ENCODE measurements at regions not wholly inside any gene's neighbourhood (a gene's known extent, or its start where the extent isn't known, plus 50 kb on each side); places are given as distances from the start of the nearest gene placed in this dataset.

DNA sequence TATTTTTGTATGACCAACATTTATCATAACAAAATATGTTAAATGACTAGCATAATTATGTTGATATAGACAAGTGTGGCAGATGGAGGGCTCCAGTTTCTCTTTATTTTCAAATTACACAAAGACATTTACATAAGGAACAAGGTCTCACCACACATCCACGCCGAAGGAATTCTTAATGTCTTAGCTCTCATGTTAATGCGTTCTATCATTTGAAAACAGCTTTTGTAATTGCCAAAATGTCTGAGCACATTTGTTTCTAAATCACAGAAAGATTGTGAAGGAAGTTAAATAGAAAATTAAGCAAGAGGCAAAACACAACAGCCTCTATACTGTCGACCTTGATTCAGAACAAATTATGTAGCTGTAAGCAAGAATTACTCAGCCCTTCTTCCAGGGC lies 223.0 kb upstream of the NR5A2 start:
- BruUV-seq (replicated peaks), result no TSS peak
- 0% methylated on average over 4 of the region's 4 CpGs for WGBS (ENCODE audit: low lambda C conversion rate)
- Histone ChIP-seq H3K4me3 (replicated peaks in 1 of 3; ENCODE audit: insufficient read depth in 1 of 3, low read depth in 2 of 3, low read length in 3 of 3) (no peak overlapping the region), H3K9me3 (ENCODE audit: low read length) (no peaks in the 10 kb centered on the region), H3K4me2 (ENCODE audit: low read depth, low read length) (no peak overlapping the region), H2AFZ (ENCODE audit: low read length) (no peak overlapping the region), H3K36me3 (replicated peaks in 1 of 2; ENCODE audit: control insufficient read depth in 1 of 2, insufficient read depth in 2 of 2, low read length in 2 of 2) (no peaks in the 10 kb centered on the region), H3K4me1 (ENCODE audit: insufficient read depth, low read length) (no peaks in the 10 kb centered on the region), H3K27ac (ENCODE audit: extremely low read length, insufficient read depth, low read length) (no peak overlapping the region), H3K9ac (ENCODE audit: insufficient read depth, low read depth, low read length) (no peak overlapping the region), H3K79me2 (ENCODE audit: insufficient read depth, low read length) (no peaks in the 10 kb centered on the region), H3K27me3 (ENCODE audit: control insufficient read depth in 1 of 2, insufficient read depth in 2 of 2, low read length in 2 of 2) (no peaks in the 10 kb centered on the region; a peak in 1 of 5 replicates), H4K20me1 (ENCODE audit: insufficient read depth, low read length) (no peaks in the 10 kb centered on the region)
- ATAC-seq (no peak), FAIRE-seq (no peak), DNase-seq (ENCODE audit: low spot score) (no peak)
- CTCF ChIA-PET (ENCODE audit: low intra/inter-chr PET ratio, low total read pairs), result no interaction called here
- in situ Hi-C loops (cut with HindIII; ENCODE audit: extremely low pct_ligation_motif_present, low pct_unique_long_range_greater_than_20kb), result no loop called here
- intact Hi-C loops (cut with micrococcal nuclease; ENCODE audit: unreplicated experiment), result no loop called here
- TF ChIP-seq RBAK (CRISPR knock-in tag; IDR thresholded peaks at IDR 0.05) (no peak), RARG (CRISPR knock-in tag; IDR thresholded peaks at IDR 0.05; ENCODE audit: low read depth) (no peak), KAT2B (IDR thresholded peaks at IDR 0.05; ENCODE audit: borderline replicate concordance, low read depth, low read length) (no peak), ZNF446 (CRISPR knock-in tag; IDR thresholded peaks at IDR 0.05) (no peak), HIVEP1 (CRISPR knock-in tag; IDR thresholded peaks at IDR 0.05) (no peak)
- POLR2A ChIA-PET, result no interaction called here

DNA sequence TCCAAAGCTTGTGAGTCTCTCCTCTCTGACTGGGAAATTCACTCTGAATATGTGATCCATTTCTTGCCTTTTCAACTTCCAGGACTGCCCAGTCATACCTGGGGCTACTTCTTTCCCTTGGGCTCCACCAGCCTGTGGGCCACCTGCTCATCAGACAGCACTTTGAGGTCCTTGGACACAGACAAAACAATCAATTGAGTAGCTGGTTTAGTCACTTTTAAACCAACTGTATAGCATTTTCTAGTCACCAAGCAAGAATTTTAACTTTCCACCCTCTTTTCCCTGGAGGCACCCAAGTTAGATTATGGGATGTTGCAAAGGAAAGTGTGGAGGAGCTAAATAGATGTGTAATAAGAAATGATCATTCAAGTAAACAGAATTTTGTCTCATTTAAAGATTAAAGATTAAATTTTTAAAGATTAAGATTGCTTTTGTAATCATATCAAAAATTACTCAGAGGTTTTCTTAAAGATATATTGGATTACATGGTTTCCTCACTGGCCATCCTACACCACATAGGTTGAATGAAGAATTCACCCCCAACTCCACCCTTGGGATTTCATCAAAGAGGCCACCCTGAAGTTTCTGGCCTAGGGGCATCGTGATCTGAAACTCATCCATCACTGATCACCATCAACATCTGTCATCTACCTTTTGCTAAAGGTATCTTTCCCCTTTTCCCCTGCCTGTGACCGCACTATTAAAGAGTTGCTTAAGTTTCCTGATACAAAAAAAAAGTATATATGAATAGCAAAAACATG lies 219.2 kb upstream of the NR5A2 start:
- no TSS peak for BruUV-seq (replicated peaks)
- H3K79me2 ChIP-seq (ENCODE audit: insufficient read depth, low read length), result no peaks in the 10 kb centered on the region
- H3K36me3 ChIP-seq (replicated peaks in 1 of 2; ENCODE audit: control insufficient read depth in 1 of 2, insufficient read depth in 2 of 2, low read length in 2 of 2), result no peaks in the 10 kb centered on the region
- H3K27me3 ChIP-seq (ENCODE audit: control insufficient read depth in 1 of 2, insufficient read depth in 2 of 2, low read length in 2 of 2), result no peaks in the 10 kb centered on the region; a peak in 1 of 5 replicates
- CTCF ChIA-PET (ENCODE audit: low intra/inter-chr PET ratio, low total read pairs), result no interaction called here
- POLR2A ChIA-PET, result no interaction called here
- no peak overlapping the region for H3K4me2 ChIP-seq (ENCODE audit: low read depth, low read length)
- in situ Hi-C loops (cut with HindIII; ENCODE audit: extremely low pct_ligation_motif_present, low pct_unique_long_range_greater_than_20kb), result no loop called here
- no peaks in the 10 kb centered on the region for H3K4me1 ChIP-seq (ENCODE audit: insufficient read depth, low read length)
- H3K27ac ChIP-seq (ENCODE audit: extremely low read length, insufficient read depth, low read length), result no peak overlapping the region
- FAIRE-seq, result no peak
- H3K9ac ChIP-seq (ENCODE audit: insufficient read depth, low read depth, low read length), result no peak overlapping the region
- intact Hi-C loops (cut with micrococcal nuclease; ENCODE audit: unreplicated experiment), result no loop called here
- TF ChIP-seq, protein P1, sequence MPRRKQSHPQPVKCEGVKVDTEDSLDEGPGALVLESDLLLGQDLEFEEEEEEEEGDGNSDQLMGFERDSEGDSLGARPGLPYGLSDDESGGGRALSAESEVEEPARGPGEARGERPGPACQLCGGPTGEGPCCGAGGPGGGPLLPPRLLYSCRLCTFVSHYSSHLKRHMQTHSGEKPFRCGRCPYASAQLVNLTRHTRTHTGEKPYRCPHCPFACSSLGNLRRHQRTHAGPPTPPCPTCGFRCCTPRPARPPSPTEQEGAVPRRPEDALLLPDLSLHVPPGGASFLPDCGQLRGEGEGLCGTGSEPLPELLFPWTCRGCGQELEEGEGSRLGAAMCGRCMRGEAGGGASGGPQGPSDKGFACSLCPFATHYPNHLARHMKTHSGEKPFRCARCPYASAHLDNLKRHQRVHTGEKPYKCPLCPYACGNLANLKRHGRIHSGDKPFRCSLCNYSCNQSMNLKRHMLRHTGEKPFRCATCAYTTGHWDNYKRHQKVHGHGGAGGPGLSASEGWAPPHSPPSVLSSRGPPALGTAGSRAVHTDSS (CRISPR knock-in tag; conservative IDR thresholded peaks at IDR 0.05), result no peak
- TF ChIP-seq, protein P2, sequence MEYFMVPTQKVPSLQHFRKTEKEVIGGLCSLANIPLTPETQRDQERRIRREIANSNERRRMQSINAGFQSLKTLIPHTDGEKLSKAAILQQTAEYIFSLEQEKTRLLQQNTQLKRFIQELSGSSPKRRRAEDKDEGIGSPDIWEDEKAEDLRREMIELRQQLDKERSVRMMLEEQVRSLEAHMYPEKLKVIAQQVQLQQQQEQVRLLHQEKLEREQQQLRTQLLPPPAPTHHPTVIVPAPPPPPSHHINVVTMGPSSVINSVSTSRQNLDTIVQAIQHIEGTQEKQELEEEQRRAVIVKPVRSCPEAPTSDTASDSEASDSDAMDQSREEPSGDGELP (IDR thresholded peaks at IDR 0.05; ENCODE audit: borderline replicate concordance, low read depth), result no peak
- no peak for TF ChIP-seq MIER3 (CRISPR knock-in tag; IDR thresholded peaks at IDR 0.05; ENCODE audit: borderline replicate concordance)
- TF ChIP-seq MXD1 (CRISPR knock-in tag; IDR thresholded peaks at IDR 0.05), result no peak
- TF ChIP-seq SALL1 (CRISPR knock-in tag; IDR thresholded peaks at IDR 0.05), result no peak
- TF ChIP-seq, protein P3, sequence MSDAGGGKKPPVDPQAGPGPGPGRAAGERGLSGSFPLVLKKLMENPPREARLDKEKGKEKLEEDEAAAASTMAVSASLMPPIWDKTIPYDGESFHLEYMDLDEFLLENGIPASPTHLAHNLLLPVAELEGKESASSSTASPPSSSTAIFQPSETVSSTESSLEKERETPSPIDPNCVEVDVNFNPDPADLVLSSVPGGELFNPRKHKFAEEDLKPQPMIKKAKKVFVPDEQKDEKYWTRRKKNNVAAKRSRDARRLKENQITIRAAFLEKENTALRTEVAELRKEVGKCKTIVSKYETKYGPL (CRISPR knock-in tag; IDR thresholded peaks at IDR 0.05), result no peak
- no peak for TF ChIP-seq KDM1A (CRISPR knock-in tag; IDR thresholded peaks at IDR 0.05)
- no peak for TF ChIP-seq CREBL2 (CRISPR knock-in tag; IDR thresholded peaks at IDR 0.05; ENCODE audit: borderline replicate concordance)
- TF ChIP-seq NFKBIZ (CRISPR knock-in tag; IDR thresholded peaks at IDR 0.05), result no peak
- no peak for DNase-seq (ENCODE audit: low spot score)
- ATAC-seq, result no peak
- no peaks in the 10 kb centered on the region for H3K9me3 ChIP-seq (ENCODE audit: low read length)
- no peak overlapping the region for H2AFZ ChIP-seq (ENCODE audit: low read length)
- H4K20me1 ChIP-seq (ENCODE audit: insufficient read depth, low read length), result no peaks in the 10 kb centered on the region
- H3K4me3 ChIP-seq (replicated peaks in 1 of 3; ENCODE audit: insufficient read depth in 1 of 3, low read depth in 2 of 3, low read length in 3 of 3), result no peak overlapping the region
- 3% methylated on average over 2 of the region's 2 CpGs for WGBS (ENCODE audit: low lambda C conversion rate)
